ENCODE measurements at regions not wholly inside any gene's neighbourhood (a gene's known extent, or its start where the extent isn't known, plus 50 kb on each side); places are given as distances from the start of the nearest gene placed in this dataset.

GRCh38 chr4:110306303-110306702 lies 107.9 kb upstream of the ELOVL6 start:
- TF ChIP-seq CTCF (conservative IDR thresholded peaks at IDR 0.05; ENCODE audit: low read length) (no peak), EZH2phosphoT487 (IDR thresholded peaks at IDR 0.05; ENCODE audit: borderline replicate concordance) (no peak)
